ENCODE measurements at regions not wholly inside any gene's neighbourhood (a gene's known extent, or its start where the extent isn't known, plus 50 kb on each side); places are given as distances from the start of the nearest gene placed in this dataset.

GRCh38 chr3:5690904-5691532, 503.5 kb downstream of the EDEM1 start:
- Histone ChIP-seq H3K9ac (replicated peaks; ENCODE audit: extremely low read depth, insufficient read depth, low read length) (no peak overlapping the region), H3K9me1 (replicated peaks; ENCODE audit: control insufficient read depth, extremely low read depth, insufficient read depth, low read length) (no peaks in the 10 kb centered on the region), H4K20me1 (replicated peaks; ENCODE audit: control insufficient read depth, extremely low read depth, insufficient read depth, low read length) (no peaks in the 10 kb centered on the region), H3K4me1 (ENCODE audit: control insufficient read depth, extremely low read depth, insufficient read depth, low read length) (no peaks in the 10 kb centered on the region), H3K4me3 (replicated peaks in 1 of 3; ENCODE audit: insufficient read depth in 1 of 3, low read depth in 1 of 3, low read length in 3 of 3) (no peak overlapping the region), H3K79me2 (ENCODE audit: control insufficient read depth, insufficient read depth, low read length) (no peaks in the 10 kb centered on the region), H3K27me3 (ENCODE audit: control insufficient read depth in 2 of 2, insufficient read depth in 2 of 2, low read length in 2 of 2) (no peaks in the 10 kb centered on the region), H2AFZ (ENCODE audit: low read depth, low read length) (no peak overlapping the region), H3K4me2 (ENCODE audit: insufficient read depth, low read length) (no peak overlapping the region), H3K36me3 (ENCODE audit: control insufficient read depth in 2 of 2, extremely low read depth in 1 of 2, insufficient read depth in 2 of 2, low read length in 2 of 2) (no peaks in the 10 kb centered on the region), H3K27ac (ENCODE audit: insufficient read depth, low read depth, low read length) (no peak overlapping the region), H3K9me3 (replicated peaks; ENCODE audit: control insufficient read depth, insufficient read depth, low read length) (peaks cover 3% of the 10 kb centered on the region)
- intact Hi-C loops (cut with micrococcal nuclease) (no loop called here), dilution Hi-C loops (cut with MboI; ENCODE audit: extremely low pct_ligation_motif_present, low sequenced_read_pairs) (no loop called here)
- no peak for TF ChIP-seq POLR2AphosphoS5 (IDR thresholded peaks at IDR 0.05; ENCODE audit: insufficient read depth, low read depth, low read length)
- no peak for TF ChIP-seq JUN (IDR thresholded peaks at IDR 0.05; ENCODE audit: borderline replicate concordance, insufficient read depth, insufficient read length, low read depth)
- no peak for TF ChIP-seq EZH2 (IDR thresholded peaks at IDR 0.05; ENCODE audit: borderline replicate concordance, low read depth, low read length, severe bottlenecking)
- no peak for TF ChIP-seq GATA2 (IDR thresholded peaks at IDR 0.05; ENCODE audit: insufficient read depth, insufficient read length, low read depth, low read length)
- TF ChIP-seq FOS (IDR thresholded peaks at IDR 0.05; ENCODE audit: borderline replicate concordance, insufficient read depth, low read length): no peak
- no peak for TF ChIP-seq MYC (IDR thresholded peaks at IDR 0.05; ENCODE audit: low read depth, low read length)
- no peak for TF ChIP-seq POLR2A (IDR thresholded peaks at IDR 0.05; ENCODE audit: low read depth, low read length)
- no peak for TF ChIP-seq CTCF (IDR thresholded peaks at IDR 0.05; ENCODE audit: extremely low read depth in 1 of 2, insufficient read depth in 1 of 2, low read depth in 1 of 2, low read length in 2 of 2)
- no peak for TF ChIP-seq MAX (IDR thresholded peaks at IDR 0.05; ENCODE audit: insufficient read depth, insufficient read length)
- ChIA-PET POLR2A (no interaction called here), CTCF (no interaction called here)
- DNase-seq (ENCODE audit: low read depth, low spot score): no peak
- BruUV-seq (replicated peaks): no TSS peak
- no peak for FAIRE-seq

All from endothelial cell of umbilical vein (primary cell).